H9 (cell line): ENCODE measurements at regions not wholly inside any gene's neighbourhood (a gene's known extent, or its start where the extent isn't known, plus 50 kb on each side); places are given as distances from the start of the nearest gene placed in this dataset.

Source experiments
- DNase-seq: peaks from one replicate; pipeline ENCODE4 v3.0.0-alpha.2; 2017
- H2AFZ ChIP-seq: one replicate; pipeline ENCODE4 v1.6.1; 2013; ENCODE audit warnings: mild to moderate bottlenecking, low read length, control low read depth, moderate library complexity
- H2AK5ac ChIP-seq: 2 replicates; pipeline ENCODE4 v1.6.1; 2013; ENCODE audit warnings: low read length, control low read depth, mixed read lengths; ENCODE audit not compliant: insufficient read length
- H2BK120ac ChIP-seq: one replicate; pipeline ENCODE4 v1.6.1; 2013; ENCODE audit warnings: low read depth, mild to moderate bottlenecking, low read length, control low read depth, inconsistent platforms; ENCODE audit not compliant: poor library complexity, severe bottlenecking
- H2BK12ac ChIP-seq: 2 replicates; pipeline ENCODE4 v1.6.1; 2013; ENCODE audit warnings: low read length, control low read depth, mixed read lengths, low read depth; ENCODE audit not compliant: insufficient read length
- H2BK15ac ChIP-seq: 2 replicates; pipeline ENCODE4 v1.6.1; 2013; ENCODE audit warnings: low read depth, low read length, control low read depth
- H2BK20ac ChIP-seq: one replicate; pipeline ENCODE4 v1.6.1; 2013; ENCODE audit warnings: low read depth, mild to moderate bottlenecking, low read length, control low read depth, inconsistent platforms; ENCODE audit not compliant: poor library complexity, severe bottlenecking
- H2BK5ac ChIP-seq: 2 replicates; pipeline ENCODE4 v1.6.1; 2013; ENCODE audit warnings: low read length, control low read depth, mixed read lengths; ENCODE audit not compliant: insufficient read length
- H3K14ac ChIP-seq: 2 replicates; pipeline ENCODE4 v1.6.1; 2013; ENCODE audit warnings: low read length, control low read depth; ENCODE audit not compliant: insufficient read depth
- H3K18ac ChIP-seq: 2 replicates; pipeline ENCODE4 v1.6.1; 2013; ENCODE audit warnings: low read depth, mild to moderate bottlenecking, mixed read lengths, low read length, control low read depth; ENCODE audit not compliant: insufficient read length
- H3K23ac ChIP-seq: 2 replicates; pipeline ENCODE4 v1.6.1; 2013; ENCODE audit warnings: low read length, control low read depth, mixed read lengths, low read depth; ENCODE audit not compliant: insufficient read length
- H3K23me2 ChIP-seq: 2 replicates; pipeline ENCODE4 v1.6.1; 2013; ENCODE audit warnings: low read depth, mild to moderate bottlenecking, mixed read lengths, low read length, control low read depth; ENCODE audit not compliant: insufficient read length, poor library complexity, severe bottlenecking
- H3K27ac ChIP-seq: 2 replicates; pipeline ENCODE4 v1.5.1; 2013; ENCODE audit warnings: low read length, control low read depth, mixed read lengths, low read depth; ENCODE audit not compliant: insufficient read length
- H3K27me3 ChIP-seq: 2 replicates; pipeline ENCODE4 v1.6.1; 2013; ENCODE audit warnings: low read length, control low read depth, inconsistent platforms; ENCODE audit not compliant: insufficient read depth
- H3K4ac ChIP-seq: 2 replicates; pipeline ENCODE4 v1.6.1; 2013; ENCODE audit warnings: low read depth, mild to moderate bottlenecking, control low read depth, inconsistent platforms, low read length, moderate library complexity
- H3K4me1 ChIP-seq: 2 replicates; pipeline ENCODE4 v1.6.1; 2013; ENCODE audit warnings: low read length, control low read depth, inconsistent platforms; ENCODE audit not compliant: insufficient read depth
- H3K4me2 ChIP-seq: 2 replicates; pipeline ENCODE4 v1.6.1; 2013; ENCODE audit warnings: low read length, control low read depth, mixed read lengths; ENCODE audit not compliant: insufficient read length, insufficient read depth
- H3K56ac ChIP-seq: 2 replicates; pipeline ENCODE4 v1.6.1; 2013; ENCODE audit warnings: low read depth, mild to moderate bottlenecking, mixed read lengths, low read length, control low read depth; ENCODE audit not compliant: insufficient read length
- H3K79me1 ChIP-seq: 2 replicates; pipeline ENCODE4 v1.6.1; 2013; ENCODE audit warnings: low read depth, mild to moderate bottlenecking, moderate library complexity, low read length, control low read depth, inconsistent platforms; ENCODE audit not compliant: insufficient read depth, poor library complexity, severe bottlenecking
- H3K79me2 ChIP-seq: 2 replicates; pipeline ENCODE4 v1.6.1; 2013; ENCODE audit warnings: low read length, control low read depth, inconsistent platforms; ENCODE audit not compliant: insufficient read depth
- H3K9ac ChIP-seq: 2 replicates; pipeline ENCODE4 v1.6.1; 2013; ENCODE audit warnings: low read length, control low read depth, mixed read lengths; ENCODE audit not compliant: insufficient read length; ENCODE audit errors: extremely low read depth
- H3K9me3 ChIP-seq: one replicate; pipeline ENCODE4 v1.6.1; 2013; ENCODE audit warnings: low read depth, low read length, inconsistent platforms; ENCODE audit not compliant: control insufficient read depth
- H3T11ph ChIP-seq: one replicate; pipeline ENCODE4 v1.6.1; 2013; ENCODE audit warnings: mild to moderate bottlenecking, low read length, control low read depth, inconsistent platforms
- H4K20me1 ChIP-seq: one replicate; pipeline ENCODE4 v1.6.1; 2013; ENCODE audit not compliant: control insufficient read depth, insufficient read length, insufficient read depth
- H4K5ac ChIP-seq: 2 replicates; pipeline ENCODE4 v1.6.1; 2013; ENCODE audit warnings: low read depth, mild to moderate bottlenecking, mixed read lengths, low read length, control low read depth; ENCODE audit not compliant: insufficient read length
- H4K8ac ChIP-seq: replicated peaks from 2 replicates; pipeline ENCODE4 v1.6.1; 2013; ENCODE audit warnings: low read length, control low read depth, mixed read lengths, low read depth; ENCODE audit not compliant: insufficient read length
- H4K91ac ChIP-seq: 2 replicates; pipeline ENCODE4 v1.6.1; 2013; ENCODE audit warnings: low read depth, mild to moderate bottlenecking, moderate library complexity, mixed read lengths, low read length, control low read depth; ENCODE audit not compliant: insufficient read length
- H3K27ac Mint-ChIP-seq, 3 experiments: 2 replicates in 2 of 3; 3 replicates in 1 of 3; pipeline ENCODE4 v1.8.0; 2020 to 2021; ENCODE audit warnings: mixed read lengths in 3 of 3, mild to moderate bottlenecking in 1 of 3, moderate library complexity in 1 of 3
- H3K27me3 Mint-ChIP-seq: 2 replicates; pipeline ENCODE4 v1.8.0; 2021; ENCODE audit warnings: low read depth, mild to moderate bottlenecking, moderate library complexity, mixed read lengths
- H3K36me3 Mint-ChIP-seq, 3 experiments: 2 replicates in 2 of 3; 3 replicates in 1 of 3; pipeline ENCODE4 v1.8.0; 2020 to 2021; ENCODE audit warnings: low read depth in 3 of 3, mixed read lengths in 3 of 3; ENCODE audit not compliant: insufficient read depth in 1 of 3
- H3K4me1 Mint-ChIP-seq, 2 experiments: 2 replicates each; pipeline ENCODE4 v1.8.0; 2020; ENCODE audit warnings: mixed read lengths in 2 of 2
- H3K4me3 Mint-ChIP-seq, 2 experiments: 2 replicates in 1 of 2; 3 replicates in 1 of 2; pipeline ENCODE4 v1.8.0; 2020 to 2021; ENCODE audit warnings: mild to moderate bottlenecking in 2 of 2, mixed read lengths in 2 of 2, moderate library complexity in 1 of 2
- H3K9me3 Mint-ChIP-seq, 2 experiments: 2 replicates in 1 of 2; 3 replicates in 1 of 2; pipeline ENCODE4 v1.8.0; 2020; ENCODE audit warnings: mild to moderate bottlenecking in 2 of 2, mixed read lengths in 2 of 2, moderate library complexity in 1 of 2
- WGBS: extraction: QIAGEN DNeasy Blood & Tissue Kit; methylation state at CpG from one replicate; pipeline ENCODE4 v1.1.7; 2013; ENCODE audit warnings: missing lambda C conversion rate, low lambda C conversion rate, mixed read lengths; ENCODE audit not compliant: insufficient read length; ENCODE audit errors: extremely low coverage; 5-methylcytosine and 5-hydroxymethylcytosine counted together
- TF ChIP-seq, protein P1 (sequence below): fragments of 200-600 bp; sonication (generic); conservative IDR thresholded peaks from 3 replicates; pipeline ENCODE4 v1.8.0; 2021; ENCODE audit warnings: antibody characterized with exemption, mild to moderate bottlenecking

DNA sequence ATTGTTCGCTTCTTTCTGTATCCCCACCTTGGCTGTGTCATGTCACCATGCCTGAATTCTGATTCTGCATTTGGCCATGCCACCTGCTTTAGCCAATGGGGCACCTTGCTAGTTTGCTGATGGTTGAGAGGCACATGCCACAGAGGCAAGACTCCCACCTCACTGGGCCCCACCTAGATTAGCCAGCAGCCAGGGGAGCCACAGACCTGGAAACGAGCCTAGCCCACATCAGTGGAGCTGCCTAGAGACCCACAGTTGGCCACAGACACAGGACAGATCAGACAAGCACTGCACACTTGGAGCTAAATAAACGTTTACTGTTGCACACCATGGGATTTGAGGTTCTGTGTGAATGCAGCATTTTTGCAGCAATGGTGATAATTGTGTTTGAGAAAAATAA, 252.1 kb downstream of the LURAP1L start:
- Histone ChIP-seq H2BK5ac (no peak overlapping the region), H2BK120ac (no peak overlapping the region), H3K18ac (no peak overlapping the region), H3K9ac (no peak overlapping the region), H4K8ac (no peak overlapping the region), H3K79me2 (no peaks in the 10 kb centered on the region), H3K4ac (no peak overlapping the region), H3K79me1 (no peaks in the 10 kb centered on the region), H2BK20ac (no peak overlapping the region), H2BK15ac (no peak overlapping the region), H3K4me2 (no peak overlapping the region), H3K27me3 (no peaks in the 10 kb centered on the region), H3K14ac (no peak overlapping the region), H3K27ac (no peak overlapping the region), H4K20me1 (no peaks in the 10 kb centered on the region), H4K5ac (no peak overlapping the region), H3K4me1 (no peaks in the 10 kb centered on the region), H3K23me2 (no peaks in the 10 kb centered on the region), H3K9me3 (no peaks in the 10 kb centered on the region), H2AK5ac (no peak overlapping the region), H3K23ac (no peak overlapping the region), H2BK12ac (no peak overlapping the region), H2AFZ (no peak overlapping the region), H3T11ph (no peak overlapping the region), H3K56ac (no peak overlapping the region), H4K91ac (no peak overlapping the region)
- WGBS, result no CpG with 5 or more reads among the region's 3 CpGs
- Mint-ChIP-seq H3K36me3 (no peaks in the 10 kb centered on the region), H3K27ac (no peak overlapping the region), H3K4me1 (peaks cover under 1 to 4% of the 10 kb centered on the region in 2 experiments), H3K9me3 (no peaks in the 10 kb centered on the region; a peak in 1 of 5 replicates), H3K4me3 (no peak overlapping the region), H3K27me3 (no peaks in the 10 kb centered on the region)
- no peak for DNase-seq
- TF ChIP-seq, protein P1, sequence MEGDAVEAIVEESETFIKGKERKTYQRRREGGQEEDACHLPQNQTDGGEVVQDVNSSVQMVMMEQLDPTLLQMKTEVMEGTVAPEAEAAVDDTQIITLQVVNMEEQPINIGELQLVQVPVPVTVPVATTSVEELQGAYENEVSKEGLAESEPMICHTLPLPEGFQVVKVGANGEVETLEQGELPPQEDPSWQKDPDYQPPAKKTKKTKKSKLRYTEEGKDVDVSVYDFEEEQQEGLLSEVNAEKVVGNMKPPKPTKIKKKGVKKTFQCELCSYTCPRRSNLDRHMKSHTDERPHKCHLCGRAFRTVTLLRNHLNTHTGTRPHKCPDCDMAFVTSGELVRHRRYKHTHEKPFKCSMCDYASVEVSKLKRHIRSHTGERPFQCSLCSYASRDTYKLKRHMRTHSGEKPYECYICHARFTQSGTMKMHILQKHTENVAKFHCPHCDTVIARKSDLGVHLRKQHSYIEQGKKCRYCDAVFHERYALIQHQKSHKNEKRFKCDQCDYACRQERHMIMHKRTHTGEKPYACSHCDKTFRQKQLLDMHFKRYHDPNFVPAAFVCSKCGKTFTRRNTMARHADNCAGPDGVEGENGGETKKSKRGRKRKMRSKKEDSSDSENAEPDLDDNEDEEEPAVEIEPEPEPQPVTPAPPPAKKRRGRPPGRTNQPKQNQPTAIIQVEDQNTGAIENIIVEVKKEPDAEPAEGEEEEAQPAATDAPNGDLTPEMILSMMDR, result no peak
